GM19240 (cell line): ENCODE measurements at regions not wholly inside any gene's neighbourhood (a gene's known extent, or its start where the extent isn't known, plus 50 kb on each side); places are given as distances from the start of the nearest gene placed in this dataset.
"Not testable (repeated sequence)": the region's sequence is repeated elsewhere in the genome, so short reads cannot be mapped to it uniquely, and the experiment has no call there.

Source experiments
- DNase-seq: peaks from one replicate; pipeline ENCODE4 v3.0.0; 2011; ENCODE audit warnings: low spot score; ENCODE audit not compliant: insufficient read length

GRCh38 chr18:2207294-2207693, 364.0 kb downstream of the METTL4 start:
- no peak for DNase-seq

DNA sequence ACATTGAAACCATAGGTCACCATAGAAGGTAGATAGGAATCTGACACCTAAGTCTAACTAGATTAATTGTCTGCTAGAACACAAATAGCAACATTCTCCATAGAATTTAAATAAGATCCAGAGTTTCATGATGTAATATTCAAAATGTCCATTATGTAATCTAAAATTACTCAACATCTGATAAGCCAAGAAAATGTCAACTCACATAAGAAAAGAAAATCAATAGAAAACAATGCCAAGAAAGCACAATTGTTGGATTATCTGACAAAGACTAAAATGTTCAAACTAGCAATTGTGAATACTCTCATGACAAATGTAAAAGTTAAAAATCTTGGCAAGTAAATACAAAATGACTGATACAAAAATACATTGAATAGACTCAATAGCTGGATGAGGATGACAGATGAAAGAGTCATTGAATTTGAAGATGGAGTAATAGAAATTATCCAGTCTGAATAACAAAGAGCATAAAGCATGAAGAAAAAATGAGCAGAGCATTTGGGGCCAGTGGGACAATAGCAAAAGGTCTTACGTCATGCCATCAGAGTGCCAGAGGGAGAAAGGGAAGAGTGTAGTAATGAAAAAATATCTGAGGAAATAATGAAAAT, 358.6 kb downstream of the METTL4 start:
- no peak for DNase-seq

- DNase-seq = no peak
Measured at GRCh38 chr18:2213905-2214304, 357.4 kb downstream of the METTL4 start.

DNA sequence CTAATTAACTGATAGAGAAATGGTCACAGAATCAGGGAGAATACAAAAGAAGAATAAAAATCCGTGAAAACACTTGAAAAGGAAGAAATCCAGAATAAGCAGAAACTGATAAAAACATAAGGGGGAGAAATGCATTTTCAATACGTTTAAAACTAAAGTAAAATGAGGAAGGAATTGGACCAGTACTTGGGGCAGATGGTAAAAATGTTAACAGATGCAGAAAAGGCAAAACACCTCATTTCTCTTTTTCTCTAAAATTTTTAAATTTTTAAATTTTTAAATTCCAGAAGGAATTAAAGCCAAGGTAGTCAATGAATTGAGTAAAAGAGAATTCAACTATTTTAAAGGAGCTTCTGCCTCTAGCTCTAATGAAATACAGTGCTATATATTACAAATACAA, 353.9 kb downstream of the METTL4 start:
- DNase-seq = no peak

DNA sequence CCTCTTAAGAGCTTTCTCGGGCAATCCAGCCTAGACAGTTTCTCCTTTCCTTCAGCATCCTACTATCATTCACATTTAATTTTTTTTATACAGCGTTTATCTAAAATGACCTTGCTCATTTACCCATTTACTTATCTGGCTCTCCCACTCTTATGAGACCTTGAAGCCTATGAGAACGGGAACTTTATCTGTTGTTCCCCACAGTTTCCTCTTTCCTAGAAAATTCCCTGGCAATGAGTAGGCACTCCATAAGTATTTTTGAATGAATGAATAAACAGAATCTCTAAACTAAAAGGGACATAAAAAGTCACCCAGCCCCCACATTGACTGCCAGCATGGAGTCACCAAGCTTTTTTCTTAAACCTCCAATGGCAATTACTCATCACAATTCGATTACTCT, 353.2 kb downstream of the METTL4 start:
- no peak for DNase-seq

- no peak for DNase-seq
Measured at GRCh38 chr18:2219706-2220105, 351.6 kb downstream of the METTL4 start.

DNA sequence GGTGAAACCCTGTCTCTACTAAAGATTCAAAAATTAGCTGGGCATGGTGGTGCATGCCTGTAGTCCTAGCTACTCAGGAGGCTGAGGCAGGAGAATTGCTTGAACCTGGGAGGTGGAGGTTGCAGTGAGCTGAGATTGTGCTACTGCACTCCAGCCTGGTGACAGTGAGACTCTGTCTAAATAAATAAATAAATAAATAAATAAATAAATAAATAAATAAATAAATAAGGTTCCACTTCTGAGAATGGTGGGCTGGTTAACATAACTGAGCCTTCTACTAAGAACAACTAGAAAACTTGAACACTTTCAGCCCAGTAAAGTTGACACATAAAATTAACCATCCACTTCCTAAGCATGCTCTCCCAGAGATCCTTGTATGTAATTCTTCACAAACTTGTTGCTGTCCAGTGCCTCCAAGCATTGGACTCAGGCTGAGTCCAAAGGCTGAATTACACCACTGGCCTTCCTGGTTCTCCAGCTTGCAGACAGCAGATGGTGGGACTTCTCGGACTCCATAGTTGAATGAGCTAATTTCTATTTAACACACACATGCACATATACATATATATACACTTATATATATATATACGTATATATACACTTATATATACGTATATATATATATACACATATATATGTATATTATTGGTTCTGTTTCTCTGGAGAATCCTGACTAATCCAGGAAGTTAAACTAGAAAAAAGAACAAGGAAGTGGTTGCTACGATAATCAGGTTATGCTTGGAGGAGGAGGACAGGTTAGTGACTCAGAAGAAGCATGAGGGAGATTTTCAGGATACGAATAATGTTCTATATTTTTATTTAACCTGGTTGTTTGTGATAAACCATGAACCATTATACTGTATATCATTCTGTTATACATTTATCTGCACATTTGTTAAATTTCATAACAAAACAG, 348.8 kb downstream of the METTL4 start:
- no peak for DNase-seq

- DNase-seq = no peak
Measured at GRCh38 chr18:2223449-2223848, 347.9 kb downstream of the METTL4 start.

- DNase-seq = no peak
Measured at GRCh38 chr18:2223849-2224248, 347.5 kb downstream of the METTL4 start.

DNA sequence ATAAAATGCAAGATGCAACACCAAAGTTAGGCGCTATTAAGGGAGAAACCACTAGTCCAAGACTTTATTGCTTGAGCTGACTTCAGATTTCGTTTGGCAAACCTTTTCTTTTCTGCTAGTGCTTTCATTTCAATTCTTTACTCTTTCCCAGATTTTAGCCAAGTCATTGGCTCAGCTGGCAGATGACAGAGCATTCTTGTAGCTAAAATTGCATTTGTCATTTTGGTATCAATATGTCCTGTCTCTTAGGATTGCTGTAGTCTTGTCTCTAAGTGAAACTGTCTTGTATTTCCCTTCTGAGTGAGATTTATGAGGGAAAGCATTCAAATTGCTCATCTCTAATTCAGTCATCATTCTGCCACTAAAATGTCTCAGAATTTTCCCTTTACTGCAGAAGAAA, 335.1 kb downstream of the METTL4 start:
- no peak for DNase-seq

- DNase-seq = no peak
Measured at GRCh38 chr18:2237706-2238105, 333.6 kb downstream of the METTL4 start.

- no peak for DNase-seq
Measured at GRCh38 chr18:2240311-2240705, 331.0 kb downstream of the METTL4 start.

- no peak for DNase-seq
Measured at GRCh38 chr18:2244641-2245040, 326.7 kb downstream of the METTL4 start.

DNA sequence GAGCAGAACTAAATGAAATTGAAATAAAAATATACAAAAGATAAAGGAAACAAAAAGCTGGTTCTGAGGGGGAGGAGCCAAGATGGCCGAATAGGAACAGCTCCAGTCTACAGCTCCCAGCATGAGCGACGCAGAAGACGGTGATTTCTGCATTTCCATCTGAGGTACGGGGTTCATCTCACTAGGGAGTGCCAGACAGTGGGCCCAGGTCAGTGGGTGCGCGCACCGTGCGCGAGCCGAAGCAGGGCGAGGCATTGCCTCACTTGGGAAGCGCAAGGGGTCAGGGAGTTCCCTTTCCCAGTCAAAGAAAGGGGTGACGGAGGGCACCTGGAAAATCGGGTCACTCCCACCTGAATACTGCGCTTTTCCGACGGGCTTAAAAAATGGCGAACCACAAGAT, 324.2 kb downstream of the METTL4 start:
- not testable (repeated sequence) for DNase-seq

- DNase-seq = no peak
Measured at GRCh38 chr18:2254977-2255376, 316.3 kb downstream of the METTL4 start.

DNA sequence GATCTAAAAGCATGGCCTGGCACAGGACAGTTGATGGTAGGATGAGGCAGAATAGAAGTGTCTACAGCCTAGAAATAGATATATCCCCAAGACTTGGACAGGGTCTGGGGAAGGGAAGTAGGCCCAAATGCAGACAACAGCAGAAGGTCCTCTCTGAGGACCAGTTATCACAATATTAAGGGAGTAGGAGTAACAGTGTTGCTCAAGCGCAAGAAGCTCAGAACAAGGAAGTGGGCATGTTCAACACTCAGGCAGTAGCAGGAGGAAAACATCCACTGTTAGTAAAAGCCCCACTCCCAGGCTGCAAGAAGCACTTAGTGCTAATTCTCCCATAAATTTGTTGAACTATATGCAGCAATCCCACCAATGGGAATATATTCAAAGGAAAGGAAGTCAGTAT, 314.7 kb downstream of the METTL4 start:
- no peak for DNase-seq

DNA sequence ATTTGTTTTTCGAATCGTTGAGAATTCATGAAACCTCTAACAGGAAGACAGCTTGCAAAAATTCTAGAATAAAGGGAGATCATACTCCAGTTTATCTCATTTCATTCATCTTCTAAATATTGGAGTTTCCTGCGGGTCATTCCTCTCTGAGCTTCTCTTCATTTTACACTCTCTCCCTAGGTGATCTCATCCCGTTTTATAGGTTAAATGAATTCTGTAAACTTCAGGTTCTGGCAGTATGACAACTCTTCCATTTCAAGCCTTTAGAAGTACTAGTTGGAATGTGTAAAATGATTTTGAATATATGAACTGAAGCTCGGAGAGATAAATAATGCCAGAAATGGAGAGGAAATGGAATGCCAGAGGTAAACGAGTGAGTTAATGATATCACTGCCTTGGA, 312.4 kb downstream of the METTL4 start:
- no peak for DNase-seq

- DNase-seq = no peak
Measured at GRCh38 chr18:2263303-2263890, 307.9 kb downstream of the METTL4 start.

DNA sequence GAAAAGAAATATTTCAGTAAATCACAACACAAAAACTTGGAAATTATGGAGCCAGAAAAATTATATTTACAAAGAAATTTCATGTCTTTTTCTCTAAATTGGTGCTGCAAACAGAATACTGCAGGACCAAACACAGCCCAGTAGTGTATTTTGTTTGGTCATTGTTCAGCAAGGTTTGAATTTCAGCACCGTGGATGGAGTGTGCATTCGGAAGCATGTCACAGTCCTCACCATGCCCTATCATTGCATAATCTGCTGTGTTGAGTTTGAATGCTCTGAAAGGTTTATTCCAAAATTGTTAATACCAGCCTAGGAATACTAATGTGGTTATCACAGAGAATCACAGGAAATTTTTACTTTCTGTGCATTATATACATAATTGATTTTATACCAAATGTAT, 296.7 kb downstream of the METTL4 start:
- no peak for DNase-seq

- no peak for DNase-seq
Measured at GRCh38 chr18:2281086-2281485, 290.2 kb downstream of the METTL4 start.

DNA sequence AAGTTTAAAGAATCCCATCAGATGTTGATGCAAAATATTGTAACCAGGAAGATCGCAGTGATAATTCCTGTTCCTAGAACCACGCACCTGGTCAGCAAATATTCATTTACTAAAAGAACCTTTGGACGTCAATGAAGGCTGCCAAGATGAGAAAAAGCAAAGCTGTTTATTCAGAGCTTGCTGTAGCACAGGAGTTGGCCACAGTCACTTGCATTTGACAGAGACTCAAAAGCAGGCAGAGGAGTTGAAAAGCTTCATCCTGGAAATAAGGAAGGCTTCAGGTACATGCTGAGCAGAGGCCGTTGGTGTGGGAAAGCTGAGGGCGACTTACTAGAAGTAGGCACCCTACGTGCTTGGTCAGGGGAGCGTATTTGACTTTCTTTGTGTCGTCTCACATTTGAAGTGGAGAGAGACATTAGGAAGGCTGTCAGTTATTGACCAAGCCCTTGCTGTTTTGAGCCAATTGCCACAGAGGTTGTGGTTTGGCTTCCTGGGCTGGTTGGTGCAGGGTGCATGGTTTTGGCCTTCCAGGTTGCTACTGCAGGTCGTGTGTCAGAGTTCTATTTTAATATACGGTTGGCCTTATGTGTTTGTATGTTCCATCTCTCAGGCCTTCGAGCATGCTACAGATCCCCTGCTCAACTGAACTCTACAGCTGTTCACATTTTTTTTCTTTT, 289.6 kb downstream of the METTL4 start:
- no peak for DNase-seq
